SK-N-SH treated with all-trans-retinoic acid at 6 μM for 48 hours (cell line): ENCODE measurements at regions not wholly inside any gene's neighbourhood (a gene's known extent, or its start where the extent isn't known, plus 50 kb on each side); places are given as distances from the start of the nearest gene placed in this dataset.

Experiments used
- ATAC-seq: fragments of 200-7000 bp; cut with Tn5 transposase; 3 replicates; pipeline ENCODE4 v1.9.1; 2020; ENCODE audit warnings: mild to moderate bottlenecking, moderate library complexity
- ARNTL ChIP-seq: fragments of 450-650 bp; formaldehyde crosslinking; IDR thresholded peaks from 2 replicates; pipeline ENCODE4 v1.5.0; 2020; ENCODE audit warnings: low read depth, mild to moderate bottlenecking, moderate library complexity, borderline replicate concordance
- BACH2 ChIP-seq: fragments of 250-450 bp; sonication (Bioruptor Pico); IDR thresholded peaks from 2 replicates; pipeline ENCODE4 v1.9.0; 2021; ENCODE audit warnings: mild to moderate bottlenecking, borderline replicate concordance
- CREB5 ChIP-seq: fragments of 250-450 bp; sonication (Bioruptor Pico); IDR thresholded peaks from 2 replicates; pipeline ENCODE4 v1.5.1; 2020; ENCODE audit warnings: low read depth, mild to moderate bottlenecking, moderate library complexity
- CSRNP3 ChIP-seq: fragments of 250-450 bp; sonication (Bioruptor Pico); IDR thresholded peaks from 2 replicates; pipeline ENCODE4 v1.5.1; 2021; ENCODE audit warnings: mild to moderate bottlenecking, moderate library complexity
- GLIS3 ChIP-seq: fragments of 250-450 bp; sonication (Bioruptor Pico); IDR thresholded peaks from 2 replicates; pipeline ENCODE4 v1.5.0; 2020; ENCODE audit warnings: mild to moderate bottlenecking, moderate library complexity
- ISL1 ChIP-seq: fragments of 250-450 bp; sonication (Bioruptor Pico); IDR thresholded peaks from 2 replicates; pipeline ENCODE4 v2.1.2; 2022; ENCODE audit warnings: mild to moderate bottlenecking, moderate library complexity
- OSR1 ChIP-seq: fragments of 250-450 bp; sonication (Bioruptor Pico); IDR thresholded peaks from 2 replicates; pipeline ENCODE4 v1.8.0; 2022; ENCODE audit warnings: moderate library complexity, mild to moderate bottlenecking, inconsistent platforms
- PATZ1 ChIP-seq: fragments of 250-450 bp; sonication (Bioruptor Pico); IDR thresholded peaks from 2 replicates; pipeline ENCODE4 v1.8.0; 2020; ENCODE audit warnings: mild to moderate bottlenecking, moderate library complexity, borderline replicate concordance
- POU6F1 ChIP-seq: fragments of 250-450 bp; sonication (Bioruptor Pico); IDR thresholded peaks from 2 replicates; pipeline ENCODE4 v1.8.0; 2021; ENCODE audit warnings: low read depth, mild to moderate bottlenecking, moderate library complexity, borderline replicate concordance
- PPARA ChIP-seq: fragments of 250-450 bp; sonication (Bioruptor Pico); IDR thresholded peaks from 2 replicates; pipeline ENCODE4 v1.5.0; 2020; ENCODE audit warnings: mild to moderate bottlenecking, borderline replicate concordance
- RARB ChIP-seq: fragments of 250-450 bp; sonication (Bioruptor Pico); IDR thresholded peaks from 2 replicates; pipeline ENCODE4 v1.8.0; 2021; ENCODE audit warnings: mild to moderate bottlenecking, moderate library complexity
- SNAI2 ChIP-seq: fragments of 250-450 bp; sonication (Bioruptor Pico); IDR thresholded peaks from 2 replicates; pipeline ENCODE4 v1.5.0; 2020; ENCODE audit warnings: mild to moderate bottlenecking, moderate library complexity
- TCF4 ChIP-seq: fragments of 250-450 bp; sonication (Bioruptor Pico); IDR thresholded peaks from 2 replicates; pipeline ENCODE4 v1.8.0; 2021; ENCODE audit warnings: mild to moderate bottlenecking, moderate library complexity, borderline replicate concordance
- TSHZ2 ChIP-seq: fragments of 250-450 bp; sonication (Bioruptor Pico); IDR thresholded peaks from 2 replicates; pipeline ENCODE4 v1.5.0; 2020; ENCODE audit warnings: mild to moderate bottlenecking, moderate library complexity
- ZC3H10 ChIP-seq: fragments of 250-450 bp; sonication (Bioruptor Pico); IDR thresholded peaks from 2 replicates; pipeline ENCODE4 v1.5.1; 2021; ENCODE audit warnings: mild to moderate bottlenecking, moderate library complexity
- ZFP3 ChIP-seq: fragments of 250-450 bp; sonication (Bioruptor Pico); IDR thresholded peaks from 2 replicates; pipeline ENCODE4 v1.5.0; 2020; ENCODE audit warnings: mild to moderate bottlenecking, moderate library complexity
- ZFP30 ChIP-seq: fragments of 450-650 bp; formaldehyde crosslinking; IDR thresholded peaks from 2 replicates; pipeline ENCODE4 v1.5.0; 2022; ENCODE audit warnings: mild to moderate bottlenecking, moderate library complexity
- ZNF70 ChIP-seq: fragments of 450-650 bp; formaldehyde crosslinking; IDR thresholded peaks from 2 replicates; pipeline ENCODE4 v1.5.0; 2020; ENCODE audit warnings: mild to moderate bottlenecking, moderate library complexity
- ZNF8 ChIP-seq: fragments of 450-650 bp; formaldehyde crosslinking; IDR thresholded peaks from 2 replicates; pipeline ENCODE4 v1.5.0; 2020; ENCODE audit warnings: mild to moderate bottlenecking, moderate library complexity

- TF ChIP-seq ZFP30 (CRISPR knock-in tag) (no peak), ZFP3 (no peak), SNAI2 (CRISPR knock-in tag) (no peak), OSR1 (no peak), CREB5 (no peak), TCF4 (CRISPR knock-in tag) (no peak), ISL1 (CRISPR knock-in tag) (no peak), CSRNP3 (CRISPR knock-in tag) (no peak), PATZ1 (CRISPR knock-in tag) (no peak), POU6F1 (CRISPR knock-in tag) (no peak), TSHZ2 (CRISPR knock-in tag) (no peak)
- ATAC-seq = no peak
Observed at GRCh38 chr13:80501556-80501955, 160.6 kb upstream of the SPRY2 start.

GRCh38 chr13:80499536-80500290 lies 158.8 kb upstream of the SPRY2 start:
- no peak for ATAC-seq
- TF ChIP-seq ZFP30 (CRISPR knock-in tag) = no peak
- TF ChIP-seq POU6F1 (CRISPR knock-in tag) = no peak
- TF ChIP-seq ZNF70 (CRISPR knock-in tag) = no peak
- TF ChIP-seq CREB5 = no peak
- TF ChIP-seq ZC3H10 = no peak
- TF ChIP-seq BACH2 = no peak

- ATAC-seq = no peak
- no peak for TF ChIP-seq PATZ1 (CRISPR knock-in tag)
- TF ChIP-seq BACH2 = no peak
- no peak for TF ChIP-seq PPARA (CRISPR knock-in tag)
- no peak for TF ChIP-seq POU6F1 (CRISPR knock-in tag)
- no peak for TF ChIP-seq ARNTL (CRISPR knock-in tag)
- no peak for TF ChIP-seq ZC3H10
- no peak for TF ChIP-seq ZNF8 (CRISPR knock-in tag)
- no peak for TF ChIP-seq GLIS3
- TF ChIP-seq ZFP30 (CRISPR knock-in tag) = no peak
- TF ChIP-seq RARB (CRISPR knock-in tag) = no peak
- no peak for TF ChIP-seq ZNF70 (CRISPR knock-in tag)
Observed at GRCh38 chr13:80498433-80498832, 157.5 kb upstream of the SPRY2 start.
